K562 (cell line): ENCODE measurements at regions not wholly inside any gene's neighbourhood (a gene's known extent, or its start where the extent isn't known, plus 50 kb on each side); places are given as distances from the start of the nearest gene placed in this dataset.

Source experiments
- BDP1 ChIP-seq: IDR thresholded peaks from 3 replicates; pipeline ENCODE4 v1.6.1; 2011; ENCODE audit not compliant: insufficient read length, insufficient read depth
- CBX8 ChIP-seq: fragments of 200-600 bp; sonication (generic); IDR thresholded peaks from 2 replicates; pipeline ENCODE4 v1.6.1; 2012; ENCODE audit warnings: borderline replicate concordance, mixed run types, low read depth, mild to moderate bottlenecking, moderate library complexity, mixed read lengths, low read length, control low read depth, inconsistent platforms; ENCODE audit not compliant: poor library complexity, severe bottlenecking; ENCODE audit errors: extremely low read depth
- HDAC1 ChIP-seq, 2 experiments: fragments of 450-650 bp; IDR thresholded peaks; 2 replicates each; pipeline ENCODE4 v1.6.1; 2016 to 2017; ENCODE audit warnings: inconsistent platforms in 1 of 2, mild to moderate bottlenecking in 1 of 2, moderate library complexity in 1 of 2
- MAFK ChIP-seq: IDR thresholded peaks from 2 replicates; pipeline ENCODE4 v1.6.1; 2011; ENCODE audit warnings: low read length, improper control_type of control experiment
- MEIS2 ChIP-seq: fragments of 450-650 bp; IDR thresholded peaks from 2 replicates; pipeline ENCODE4 v1.6.1; 2014; ENCODE audit warnings: mild to moderate bottlenecking; ENCODE audit not compliant: partially characterized antibody
- PHB ChIP-seq: fragments of 250-450 bp; sonication (Bioruptor Pico); IDR thresholded peaks from 2 replicates; pipeline ENCODE4 v1.5.0; 2021
- RBM14 ChIP-seq: fragments of 200-400 bp; formaldehyde crosslinking; IDR thresholded peaks from 2 replicates; pipeline ENCODE4 v1.6.1; 2018; ENCODE audit warnings: low read depth, mild to moderate bottlenecking, low read length, moderate library complexity, borderline replicate concordance; ENCODE audit not compliant: insufficient read depth
- TSC22D4 ChIP-seq: fragments of 450-650 bp; IDR thresholded peaks from 2 replicates; pipeline ENCODE4 v1.6.1; 2016; ENCODE audit warnings: missing genetic modification characterization, missing biosample characterization, control low read depth
- ZBTB7A ChIP-seq: IDR thresholded peaks from 2 replicates; pipeline ENCODE4 v1.6.1; 2011; ENCODE audit warnings: low read depth, mild to moderate bottlenecking, low read length, moderate library complexity, borderline replicate concordance; ENCODE audit not compliant: control insufficient read depth
- ZKSCAN8 ChIP-seq: fragments of 200-800 bp; sonication (Bioruptor generic); IDR thresholded peaks from 2 replicates; pipeline ENCODE4 v1.6.1; 2016; ENCODE audit warnings: missing genetic modification characterization, missing compliant biosample characterization
- ZNF232 ChIP-seq: sonication (generic); formaldehyde crosslinking; IDR thresholded peaks from 2 replicates; pipeline ENCODE4 v1.8.0; 2022; ENCODE audit warnings: mild to moderate bottlenecking, missing genetic modification reagents
- TF ChIP-seq, protein P1 (sequence below): sonication (generic); formaldehyde crosslinking; IDR thresholded peaks from 2 replicates; pipeline ENCODE4 v1.8.0; 2022; ENCODE audit warnings: mild to moderate bottlenecking, missing genetic modification reagents

DNA sequence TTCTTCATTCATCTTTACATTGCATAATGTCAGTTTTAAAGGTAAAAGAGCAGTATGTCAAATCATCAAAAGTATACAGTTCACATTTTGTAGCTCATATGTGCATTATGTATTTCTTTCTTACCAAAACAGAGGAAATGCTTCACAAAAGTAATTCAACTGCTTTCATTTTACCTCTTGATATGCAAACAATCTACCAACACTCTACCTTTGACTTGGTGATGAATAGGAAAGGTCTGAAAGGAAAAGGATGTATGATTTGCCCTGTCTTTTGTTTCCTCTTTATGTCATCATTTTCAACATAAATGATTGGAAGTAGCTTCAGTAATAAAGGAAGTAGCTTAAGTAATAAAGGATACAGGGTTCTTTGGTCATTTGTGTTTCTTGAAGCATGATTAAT is 846.7 kb downstream of the NXPH1 start (continued):
- TF ChIP-seq ZBTB7A (no peak), MAFK (no peak), RBM14 (no peak), ZNF232 (CRISPR knock-in tag) (no peak), HDAC1 (IDR thresholded peaks at IDR 0.05) (no peak), MEIS2 (no peak), CBX8 (no peak), PHB (CRISPR knock-in tag) (no peak), ZKSCAN8 (CRISPR knock-in tag) (no peak), TSC22D4 (no peak), BDP1 (no peak)
- TF ChIP-seq, protein P1, sequence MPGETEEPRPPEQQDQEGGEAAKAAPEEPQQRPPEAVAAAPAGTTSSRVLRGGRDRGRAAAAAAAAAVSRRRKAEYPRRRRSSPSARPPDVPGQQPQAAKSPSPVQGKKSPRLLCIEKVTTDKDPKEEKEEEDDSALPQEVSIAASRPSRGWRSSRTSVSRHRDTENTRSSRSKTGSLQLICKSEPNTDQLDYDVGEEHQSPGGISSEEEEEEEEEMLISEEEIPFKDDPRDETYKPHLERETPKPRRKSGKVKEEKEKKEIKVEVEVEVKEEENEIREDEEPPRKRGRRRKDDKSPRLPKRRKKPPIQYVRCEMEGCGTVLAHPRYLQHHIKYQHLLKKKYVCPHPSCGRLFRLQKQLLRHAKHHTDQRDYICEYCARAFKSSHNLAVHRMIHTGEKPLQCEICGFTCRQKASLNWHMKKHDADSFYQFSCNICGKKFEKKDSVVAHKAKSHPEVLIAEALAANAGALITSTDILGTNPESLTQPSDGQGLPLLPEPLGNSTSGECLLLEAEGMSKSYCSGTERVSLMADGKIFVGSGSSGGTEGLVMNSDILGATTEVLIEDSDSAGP (CRISPR knock-in tag) = no peak
